ENCODE measurements at regions not wholly inside any gene's neighbourhood (a gene's known extent, or its start where the extent isn't known, plus 50 kb on each side); places are given as distances from the start of the nearest gene placed in this dataset.

DNA sequence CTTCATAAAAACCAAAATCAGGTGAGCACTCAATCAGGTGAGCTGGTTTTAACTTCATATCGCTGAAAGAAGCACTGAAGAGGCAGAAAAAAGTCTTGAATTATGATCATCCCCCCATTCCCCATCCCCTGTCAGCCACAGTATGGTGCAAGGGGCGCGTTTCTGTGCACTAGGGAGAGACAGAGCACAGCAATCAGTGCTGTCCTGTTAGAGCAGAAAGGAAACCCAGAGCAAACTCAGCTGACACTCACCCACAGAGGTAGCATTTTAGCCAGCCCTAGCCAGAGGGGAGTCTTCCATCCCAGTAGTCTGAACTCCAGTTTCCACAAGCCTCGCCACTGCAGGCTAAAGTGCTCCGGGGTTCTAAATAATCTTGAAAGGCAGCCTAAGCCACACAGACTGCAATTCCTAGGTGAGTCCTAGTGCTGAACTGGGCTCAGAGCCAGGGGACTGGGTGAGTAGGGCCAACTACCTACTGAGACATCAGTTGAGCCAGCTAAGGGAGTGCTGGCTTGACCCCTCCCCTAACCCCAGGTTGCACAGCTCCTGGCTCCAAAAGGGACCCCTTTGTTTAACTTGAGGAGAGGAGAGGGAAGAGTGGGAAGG is 1352.6 kb upstream of the GJE1 start:
- no peak for TF ChIP-seq EZH2phosphoT487 (IDR thresholded peaks at IDR 0.05; ENCODE audit: low read depth, severe bottlenecking, unreplicated experiment)
- TF ChIP-seq, protein P1, sequence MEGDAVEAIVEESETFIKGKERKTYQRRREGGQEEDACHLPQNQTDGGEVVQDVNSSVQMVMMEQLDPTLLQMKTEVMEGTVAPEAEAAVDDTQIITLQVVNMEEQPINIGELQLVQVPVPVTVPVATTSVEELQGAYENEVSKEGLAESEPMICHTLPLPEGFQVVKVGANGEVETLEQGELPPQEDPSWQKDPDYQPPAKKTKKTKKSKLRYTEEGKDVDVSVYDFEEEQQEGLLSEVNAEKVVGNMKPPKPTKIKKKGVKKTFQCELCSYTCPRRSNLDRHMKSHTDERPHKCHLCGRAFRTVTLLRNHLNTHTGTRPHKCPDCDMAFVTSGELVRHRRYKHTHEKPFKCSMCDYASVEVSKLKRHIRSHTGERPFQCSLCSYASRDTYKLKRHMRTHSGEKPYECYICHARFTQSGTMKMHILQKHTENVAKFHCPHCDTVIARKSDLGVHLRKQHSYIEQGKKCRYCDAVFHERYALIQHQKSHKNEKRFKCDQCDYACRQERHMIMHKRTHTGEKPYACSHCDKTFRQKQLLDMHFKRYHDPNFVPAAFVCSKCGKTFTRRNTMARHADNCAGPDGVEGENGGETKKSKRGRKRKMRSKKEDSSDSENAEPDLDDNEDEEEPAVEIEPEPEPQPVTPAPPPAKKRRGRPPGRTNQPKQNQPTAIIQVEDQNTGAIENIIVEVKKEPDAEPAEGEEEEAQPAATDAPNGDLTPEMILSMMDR (IDR thresholded peaks at IDR 0.05; ENCODE audit: poor library complexity): no peak

All from hepatocyte (in vitro differentiated cells).